MM.1S (cell line): ENCODE measurements at regions not wholly inside any gene's neighbourhood (a gene's known extent, or its start where the extent isn't known, plus 50 kb on each side); places are given as distances from the start of the nearest gene placed in this dataset.

Experiments
- DNase-seq: peaks from one replicate; pipeline ENCODE4 v3.0.0-alpha.2; 2015
- H2AFZ ChIP-seq: fragments of 300-600 bp; sonication (generic); 2 replicates; pipeline ENCODE4 v1.6.0; 2016; ENCODE audit warnings: antibody characterized with exemption, low read length
- H3F3A ChIP-seq: fragments of 300-600 bp; sonication (generic); 2 replicates; pipeline ENCODE4 v1.6.1; 2016; ENCODE audit warnings: mild to moderate bottlenecking, antibody characterized with exemption, low read length, moderate library complexity, mixed read lengths; ENCODE audit not compliant: insufficient read depth
- H3K27ac ChIP-seq: fragments of 300-600 bp; sonication (generic); 2 replicates; pipeline ENCODE4 v1.5.1; 2016; ENCODE audit warnings: mild to moderate bottlenecking, low read length
- H3K27me3 ChIP-seq: fragments of 300-600 bp; sonication (generic); replicated peaks from 2 replicates; pipeline ENCODE4 v1.6.0; 2016; ENCODE audit warnings: low read length; ENCODE audit not compliant: insufficient read depth
- H3K36me3 ChIP-seq: fragments of 300-600 bp; sonication (generic); replicated peaks from 2 replicates; pipeline ENCODE4 v1.6.1; 2016; ENCODE audit warnings: mild to moderate bottlenecking, low read length, mixed read lengths; ENCODE audit not compliant: insufficient read depth
- H3K4me1 ChIP-seq: fragments of 300-600 bp; sonication (generic); 2 replicates; pipeline ENCODE4 v1.6.1; 2016; ENCODE audit warnings: low read length, mixed read lengths
- H3K4me2 ChIP-seq: fragments of 300-600 bp; sonication (generic); 2 replicates; pipeline ENCODE4 v1.6.0; 2016; ENCODE audit warnings: low read depth, low read length
- H3K4me3 ChIP-seq: fragments of 300-600 bp; sonication (generic); 2 replicates; pipeline ENCODE4 v1.5.1; 2016; ENCODE audit warnings: low read length, mixed read lengths
- H3K79me2 ChIP-seq: fragments of 300-600 bp; sonication (generic); 2 replicates; pipeline ENCODE4 v1.6.1; 2016; ENCODE audit warnings: mixed run types, low read length, mixed read lengths
- H3K9ac ChIP-seq: fragments of 300-600 bp; sonication (generic); 2 replicates; pipeline ENCODE4 v1.6.1; 2016; ENCODE audit warnings: low read length, mixed read lengths
- H3K9me2 ChIP-seq: fragments of 300-600 bp; sonication (generic); replicated peaks from 2 replicates; pipeline ENCODE4 v1.6.1; 2016; ENCODE audit warnings: mild to moderate bottlenecking, low read length, mixed read lengths; ENCODE audit not compliant: insufficient read depth
- H3K9me3 ChIP-seq: fragments of 300-600 bp; sonication (generic); replicated peaks from 2 replicates; pipeline ENCODE4 v1.6.1; 2016; ENCODE audit warnings: mild to moderate bottlenecking, low read length, mixed read lengths; ENCODE audit not compliant: insufficient read depth
- H4K20me1 ChIP-seq: fragments of 300-600 bp; sonication (generic); 2 replicates; pipeline ENCODE4 v1.6.1; 2016; ENCODE audit warnings: mild to moderate bottlenecking, low read length, moderate library complexity, mixed read lengths; ENCODE audit not compliant: insufficient read depth
- CTCF ChIP-seq: fragments of 300-600 bp; sonication (generic); IDR thresholded peaks from 2 replicates; pipeline ENCODE4 v1.5.1; 2016; ENCODE audit warnings: antibody characterized with exemption, low read length, mixed read lengths
- EZH2 ChIP-seq: fragments of 300-600 bp; sonication (generic); optimal IDR thresholded peaks from 2 replicates; pipeline ENCODE3; 2017; ENCODE audit warnings: low read depth, mild to moderate bottlenecking, antibody characterized with exemption, low read length, mixed read lengths
- EZH2phosphoT487 ChIP-seq: fragments of 300-600 bp; sonication (generic); IDR thresholded peaks from 2 replicates; pipeline ENCODE4 v1.6.1; 2018; ENCODE audit warnings: antibody characterized with exemption, low read length

GRCh38 chr3:31358473-31359070 is 174.2 kb upstream of the STT3B start:
- H4K20me1 ChIP-seq = no peaks in the 10 kb centered on the region
- no peaks in the 10 kb centered on the region for H3K27me3 ChIP-seq
- H3K4me2 ChIP-seq = no peak overlapping the region
- TF ChIP-seq CTCF (no peak), EZH2 (no peak), EZH2phosphoT487 (no peak)
- no peaks in the 10 kb centered on the region for H3K9me2 ChIP-seq
- DNase-seq = no peak
- no peak overlapping the region for H3K27ac ChIP-seq
- H3K4me3 ChIP-seq = no peak overlapping the region
- no peak overlapping the region for H2AFZ ChIP-seq
- no peaks in the 10 kb centered on the region for H3K36me3 ChIP-seq
- no peaks in the 10 kb centered on the region for H3K79me2 ChIP-seq
- H3K9ac ChIP-seq = no peak overlapping the region
- no peaks in the 10 kb centered on the region for H3K4me1 ChIP-seq
- H3K9me3 ChIP-seq = no peaks in the 10 kb centered on the region
- H3F3A ChIP-seq = no peaks in the 10 kb centered on the region

GRCh38 chr3:31361371-31362273 is 171.1 kb upstream of the STT3B start:
- H3K27me3 ChIP-seq = no peaks in the 10 kb centered on the region
- H4K20me1 ChIP-seq = no peaks in the 10 kb centered on the region
- no peaks in the 10 kb centered on the region for H3K36me3 ChIP-seq
- no peak overlapping the region for H2AFZ ChIP-seq
- no peak overlapping the region for H3K4me2 ChIP-seq
- no peaks in the 10 kb centered on the region for H3F3A ChIP-seq
- H3K4me1 ChIP-seq = no peaks in the 10 kb centered on the region
- H3K27ac ChIP-seq = no peak overlapping the region
- no peaks in the 10 kb centered on the region for H3K9me3 ChIP-seq
- no peak overlapping the region for H3K4me3 ChIP-seq
- H3K9me2 ChIP-seq = no peaks in the 10 kb centered on the region
- no peak for DNase-seq
- TF ChIP-seq EZH2phosphoT487 (no peak), EZH2 (no peak), CTCF (no peak)
- no peak overlapping the region for H3K9ac ChIP-seq
- no peaks in the 10 kb centered on the region for H3K79me2 ChIP-seq

- H3K27me3 ChIP-seq = no peaks in the 10 kb centered on the region
- H3K9me2 ChIP-seq = no peaks in the 10 kb centered on the region
- H3K4me2 ChIP-seq = no peak overlapping the region
- H3K27ac ChIP-seq = no peak overlapping the region
- no peak overlapping the region for H3K4me3 ChIP-seq
- no peaks in the 10 kb centered on the region for H3K9me3 ChIP-seq
- no peaks in the 10 kb centered on the region for H3F3A ChIP-seq
- H2AFZ ChIP-seq = no peak overlapping the region
- H3K4me1 ChIP-seq = no peaks in the 10 kb centered on the region
- TF ChIP-seq EZH2 = no peak
- no peak for TF ChIP-seq EZH2phosphoT487
- TF ChIP-seq CTCF = no peak
- H3K9ac ChIP-seq = no peak overlapping the region
- no peaks in the 10 kb centered on the region for H3K79me2 ChIP-seq
- H3K36me3 ChIP-seq = no peaks in the 10 kb centered on the region
- DNase-seq = no peak
- H4K20me1 ChIP-seq = no peaks in the 10 kb centered on the region
Measured at GRCh38 chr3:31364188-31364587, 168.5 kb upstream of the STT3B start.
